Esophagus squamous epithelium (tissue), 5 donors: ENCODE measurements at regions not wholly inside any gene's neighbourhood (a gene's known extent, or its start where the extent isn't known, plus 50 kb on each side); places are given as distances from the start of the nearest gene placed in this dataset.

Experiments used
- DNase-seq: peaks from one replicate; lab custom pipeline; 2025; lab: John Stamatoyannopoulos, UW
- H3K27ac ChIP-seq, 4 donors: fragments of 200-600 bp; sonication (generic); one replicate each; pipeline ENCODE4 v1.5.1; 2016 to 2019; ENCODE audit warnings: mild to moderate bottlenecking in 1 of 4
- H3K27me3 ChIP-seq, 4 donors: fragments of 200-600 bp; sonication (generic); 1 replicate in 3 of 4; 2 replicates in 1 of 4; pipeline versions ENCODE4 v1.5.1 to v1.6.0; 2017 to 2021; ENCODE audit warnings: antibody characterized with exemption in 1 of 4
- H3K36me3 ChIP-seq, 3 donors: fragments of 200-600 bp; sonication (generic); one replicate each; pipeline ENCODE4 v1.5.1; 2016 to 2019
- H3K4me1 ChIP-seq, 3 donors: fragments of 200-600 bp; sonication (generic); one replicate each; pipeline ENCODE4 v1.5.1; 2017 to 2019
- H3K4me3 ChIP-seq, 4 donors: fragments of 200-600 bp; sonication (generic); 1 replicate in 3 of 4; 2 replicates in 1 of 4; pipeline ENCODE4 v1.5.1; 2016 to 2019; ENCODE audit warnings: mild to moderate bottlenecking in 2 of 4, moderate library complexity in 1 of 4
- H3K9me3 ChIP-seq, 3 donors: fragments of 200-600 bp; sonication (generic); one replicate each; pipeline ENCODE4 v1.5.1; 2016 to 2019
- POLR2A ChIP-seq, 4 donors: fragments of 450-650 bp; IDR thresholded peaks; one replicate each; pipeline ENCODE4 v1.6.1; 2017; ENCODE audit warnings: antibody characterized with exemption in 4 of 4, mild to moderate bottlenecking in 4 of 4, moderate library complexity in 3 of 4
- WGBS, 2 donors: methylation state at CpG; one replicate each; pipeline ENCODE4 v1.1.5; 2018; 5-methylcytosine and 5-hydroxymethylcytosine counted together
- intact Hi-C: fragments of 100-400 bp; cut with DNase I; formaldehyde crosslinking; loops from one replicate; pipeline ENCODE4 v1.15.0; 2022
- TF ChIP-seq, protein P1 (sequence below), 6 experiments: fragments of 450-650 bp in 4 of 6; fragments of 200-600 bp in 2 of 6; sonication (generic) in 2 of 6; IDR thresholded peaks; one replicate each; pipeline ENCODE4 v1.5.1; 2016 to 2019; ENCODE audit warnings: antibody characterized with exemption in 6 of 6, mild to moderate bottlenecking in 4 of 6, moderate library complexity in 4 of 6
- donor health status: DM: yes; HTN: yes; CAD: no.

DNA sequence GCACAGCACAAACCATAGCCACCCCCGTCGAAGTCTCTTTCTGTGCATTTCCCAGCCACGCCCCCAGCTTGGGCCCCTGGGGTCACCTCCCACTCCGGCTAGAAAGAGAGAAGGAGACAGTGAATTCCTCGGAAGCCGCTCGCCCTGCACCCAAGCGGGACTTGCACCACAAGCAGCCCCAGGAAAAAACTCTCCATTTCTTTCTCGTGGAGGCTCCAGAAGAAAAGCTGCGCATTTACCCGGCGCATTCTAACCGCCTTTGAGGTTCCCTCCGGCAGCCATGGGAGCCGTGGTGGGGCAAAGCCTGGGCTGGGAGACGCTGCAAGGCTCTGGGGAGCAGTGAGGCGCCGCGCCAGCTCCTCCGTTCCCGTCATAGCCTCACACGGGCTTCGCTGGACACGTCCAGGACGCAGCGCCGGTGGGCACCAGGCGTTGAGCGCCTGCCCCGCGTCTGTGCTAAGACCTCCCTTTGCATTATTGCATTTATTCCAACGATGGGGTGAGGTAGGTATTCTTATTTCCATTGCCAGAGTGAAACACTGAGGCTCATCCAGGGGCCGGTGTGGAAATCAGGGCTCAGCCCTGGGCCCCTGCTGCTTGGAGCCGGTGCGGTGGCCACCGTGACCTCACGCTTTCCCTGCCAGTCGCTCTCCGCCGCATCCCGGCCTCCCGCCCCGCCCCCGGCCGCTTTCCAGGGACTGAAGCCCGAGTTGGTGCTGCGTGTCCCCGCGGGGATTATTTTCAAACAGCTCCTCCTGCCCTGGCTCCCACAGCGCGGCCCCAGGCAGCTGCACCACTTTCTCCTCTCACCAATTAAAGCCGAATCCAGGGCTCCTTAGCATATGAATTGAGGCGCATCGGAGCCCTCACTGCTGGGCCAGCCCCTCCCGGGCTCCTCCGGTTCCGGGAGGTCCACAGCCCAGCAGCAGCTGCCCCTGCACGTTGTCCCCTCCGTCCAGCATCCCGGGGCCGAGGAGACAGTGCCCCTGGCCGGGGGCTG is 148.3 kb upstream of the AFDN start:
- Histone ChIP-seq H3K9me3 (no peaks in the 10 kb centered on the region), H3K4me1 (peaks cover 0 to 50% (median 3%) of the 10 kb centered on the region in 3 donors), H3K27ac (no peak overlapping the region), H3K36me3 (no peaks in the 10 kb centered on the region), H3K27me3 (peaks cover 0 to 73% (median 4%) of the 10 kb centered on the region in 4 donors), H3K4me3 (peak overlapping the region in 3 of 4 donors; percentile 23 to 43 (median 34))
- no peak for TF ChIP-seq POLR2A (IDR thresholded peaks at IDR 0.05)
- DNase-seq, result no peak
- intact Hi-C loops, result no loop called here
- 15 to 38% methylated on average over 3 to 12 of the region's 62 CpGs for WGBS, 2 donors

DNA sequence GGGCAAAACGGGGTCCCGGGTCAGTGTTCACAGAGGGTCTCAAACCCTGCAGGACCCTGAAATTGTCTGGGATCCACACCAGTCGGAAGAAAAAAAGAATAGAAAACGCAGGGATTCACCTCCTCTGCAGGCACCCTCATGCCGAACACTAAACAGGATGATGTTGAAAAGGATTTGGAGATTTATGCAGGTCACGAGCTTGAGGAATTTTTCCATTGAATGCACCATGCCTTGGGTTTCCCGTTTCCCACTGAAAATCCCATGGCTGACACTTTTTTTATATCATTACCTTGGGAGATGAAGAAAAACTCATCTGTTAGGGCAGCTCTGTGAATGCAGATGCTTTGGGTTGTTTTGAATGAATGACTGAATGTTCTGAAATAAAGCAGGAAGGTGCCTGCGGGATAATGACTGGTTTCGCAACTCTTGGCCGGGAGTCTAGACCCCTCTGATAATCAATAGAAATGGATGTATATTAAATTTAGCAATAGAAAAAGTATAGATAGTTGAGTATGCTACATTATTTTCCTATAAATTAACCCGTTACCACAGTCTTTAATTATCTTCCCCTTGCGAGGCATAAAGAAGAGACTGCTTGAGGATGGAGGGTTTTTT is 147.5 kb upstream of the AFDN start:
- Histone ChIP-seq H3K36me3 (no peaks in the 10 kb centered on the region), H3K27ac (no peak overlapping the region), H3K4me3 (no peak overlapping the region), H3K4me1 (peaks cover 0 to 55% (median 3%) of the 10 kb centered on the region in 3 donors), H3K27me3 (peaks cover 0 to 73% (median 4%) of the 10 kb centered on the region in 4 donors), H3K9me3 (no peaks in the 10 kb centered on the region)
- DNase-seq, result no peak
- intact Hi-C loops, result no loop called here
- 45 to 80% methylated on average over 10 to 12 of the region's 12 CpGs for WGBS, 2 donors
- TF ChIP-seq POLR2A (IDR thresholded peaks at IDR 0.05), result no peak
- TF ChIP-seq, protein P1, sequence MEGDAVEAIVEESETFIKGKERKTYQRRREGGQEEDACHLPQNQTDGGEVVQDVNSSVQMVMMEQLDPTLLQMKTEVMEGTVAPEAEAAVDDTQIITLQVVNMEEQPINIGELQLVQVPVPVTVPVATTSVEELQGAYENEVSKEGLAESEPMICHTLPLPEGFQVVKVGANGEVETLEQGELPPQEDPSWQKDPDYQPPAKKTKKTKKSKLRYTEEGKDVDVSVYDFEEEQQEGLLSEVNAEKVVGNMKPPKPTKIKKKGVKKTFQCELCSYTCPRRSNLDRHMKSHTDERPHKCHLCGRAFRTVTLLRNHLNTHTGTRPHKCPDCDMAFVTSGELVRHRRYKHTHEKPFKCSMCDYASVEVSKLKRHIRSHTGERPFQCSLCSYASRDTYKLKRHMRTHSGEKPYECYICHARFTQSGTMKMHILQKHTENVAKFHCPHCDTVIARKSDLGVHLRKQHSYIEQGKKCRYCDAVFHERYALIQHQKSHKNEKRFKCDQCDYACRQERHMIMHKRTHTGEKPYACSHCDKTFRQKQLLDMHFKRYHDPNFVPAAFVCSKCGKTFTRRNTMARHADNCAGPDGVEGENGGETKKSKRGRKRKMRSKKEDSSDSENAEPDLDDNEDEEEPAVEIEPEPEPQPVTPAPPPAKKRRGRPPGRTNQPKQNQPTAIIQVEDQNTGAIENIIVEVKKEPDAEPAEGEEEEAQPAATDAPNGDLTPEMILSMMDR (IDR thresholded peaks at IDR 0.05), result no peak

DNA sequence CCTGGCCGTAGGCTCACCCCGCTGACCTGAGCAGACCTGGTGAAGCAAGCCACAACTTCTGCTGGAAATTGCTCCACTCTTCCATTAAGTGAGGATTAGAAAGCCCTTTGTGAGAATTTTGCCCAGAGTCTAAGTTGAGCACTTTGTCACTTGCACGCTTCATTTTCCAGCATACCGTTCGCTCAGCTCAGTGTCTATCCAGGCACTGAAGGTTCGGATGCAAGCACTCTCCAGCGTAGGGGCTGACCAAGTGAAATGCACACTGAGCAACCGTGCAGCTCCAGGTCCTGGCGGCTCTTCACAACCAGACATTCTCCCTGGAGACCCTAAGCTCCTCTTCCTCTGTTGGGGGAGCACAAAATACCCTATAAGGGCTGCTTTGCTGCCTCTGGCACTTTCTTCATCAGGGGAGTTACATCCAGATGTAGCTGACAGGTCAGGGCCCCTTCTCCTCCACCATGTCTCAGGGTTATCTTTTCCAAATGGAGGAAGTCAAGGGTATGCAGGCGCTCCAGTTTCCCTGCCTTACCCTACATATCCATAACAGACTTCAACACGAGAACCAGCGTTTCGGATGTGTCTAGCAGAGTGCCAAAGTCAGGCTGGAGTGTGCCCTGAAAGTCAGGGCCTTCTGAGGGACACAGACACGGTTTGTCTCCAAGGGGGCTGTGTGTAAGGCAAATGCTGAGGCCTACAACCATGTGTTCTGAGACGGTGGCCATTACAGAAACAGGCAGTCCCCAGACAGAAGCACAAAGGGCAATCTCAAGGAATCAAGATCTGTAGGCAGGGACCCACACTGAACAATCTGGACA is 146.7 kb upstream of the AFDN start:
- Histone ChIP-seq H3K4me3 (no peak overlapping the region), H3K36me3 (no peaks in the 10 kb centered on the region), H3K9me3 (no peaks in the 10 kb centered on the region), H3K27ac (no peak overlapping the region), H3K27me3 (peaks cover 0 to 73% (median 4%) of the 10 kb centered on the region in 4 donors), H3K4me1 (peaks cover 0 to 63% (median 3%) of the 10 kb centered on the region in 3 donors)
- 86 to 88% methylated on average over 11 to 12 of the region's 15 CpGs for WGBS, 2 donors
- intact Hi-C loops, result no loop called here
- no peak for DNase-seq
- TF ChIP-seq, protein P1 (IDR thresholded peaks at IDR 0.05), result no peak
- TF ChIP-seq POLR2A (IDR thresholded peaks at IDR 0.05), result no peak

DNA sequence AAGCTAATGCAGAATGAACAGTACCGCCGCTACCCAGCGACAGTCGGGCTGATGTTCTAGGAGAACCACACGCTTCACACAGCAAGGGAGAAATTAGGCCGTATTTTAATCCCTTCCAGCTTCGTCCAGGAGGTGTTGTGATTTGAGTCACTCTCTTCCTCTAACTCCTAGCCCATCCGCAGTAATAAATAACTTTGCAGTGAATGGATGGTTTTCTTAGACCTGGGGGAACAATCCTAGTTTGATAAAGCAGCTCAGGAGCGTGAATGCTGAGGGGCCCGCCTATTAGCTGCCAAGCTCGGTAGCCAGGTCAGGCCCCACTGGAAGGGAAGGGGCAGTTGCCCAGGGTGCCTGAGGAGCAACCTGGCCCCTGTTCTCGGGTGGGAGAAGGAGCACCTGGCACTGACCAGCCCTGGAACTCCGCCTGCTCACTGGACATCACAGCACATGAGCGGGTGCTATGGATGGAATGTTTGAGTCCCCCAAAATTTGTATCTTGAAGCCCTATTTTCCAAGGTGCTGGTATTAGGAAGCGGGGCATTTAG is 146.0 kb upstream of the AFDN start:
- intact Hi-C loops, result no loop called here
- H3K9me3 ChIP-seq, result no peaks in the 10 kb centered on the region
- DNase-seq, result no peak

More for the DNA sequence above, 146.0 kb upstream of the AFDN start:
- Histone ChIP-seq H3K27me3 (peaks cover 0 to 69% (median 4%) of the 10 kb centered on the region in 4 donors), H3K36me3 (no peaks in the 10 kb centered on the region), H3K4me3 (no peak overlapping the region), H3K4me1 (peaks cover 0 to 68% (median 3%) of the 10 kb centered on the region in 3 donors), H3K27ac (no peak overlapping the region)
- 86 to 97% methylated on average over 9 to 12 of the region's 15 CpGs for WGBS, 2 donors
- TF ChIP-seq, protein P1 (IDR thresholded peaks at IDR 0.05), result no peak
- TF ChIP-seq POLR2A (IDR thresholded peaks at IDR 0.05), result no peak
